ENCODE measurements at regions not wholly inside any gene's neighbourhood (a gene's known extent, or its start where the extent isn't known, plus 50 kb on each side); places are given as distances from the start of the nearest gene placed in this dataset.
"Not testable (repeated sequence)": the region's sequence is repeated elsewhere in the genome, so short reads cannot be mapped to it uniquely, and the experiment has no call there.

GRCh38 chr5:7244208-7244607, 151.7 kb upstream of the ADCY2 start:
- no peak for DNase-seq

- peak; percentile 93 for DNase-seq
Measured at GRCh38 chr5:7245121-7245651, 150.8 kb upstream of the ADCY2 start.

- no peak for DNase-seq
Measured at GRCh38 chr5:7246287-7246686, 149.7 kb upstream of the ADCY2 start.

GRCh38 chr5:7250004-7250403, 145.9 kb upstream of the ADCY2 start:
- DNase-seq = no peak

- no peak for DNase-seq
Measured at GRCh38 chr5:7250611-7251010, 145.3 kb upstream of the ADCY2 start.

- no peak for DNase-seq
Measured at GRCh38 chr5:7251132-7251531, 144.8 kb upstream of the ADCY2 start.

- peak; percentile 63 for DNase-seq
Measured at GRCh38 chr5:7261049-7261448, 134.9 kb upstream of the ADCY2 start.

GRCh38 chr5:7261900-7262299, 134.0 kb upstream of the ADCY2 start:
- DNase-seq = no peak

GRCh38 chr5:7263398-7264015, 132.4 kb upstream of the ADCY2 start:
- not testable (repeated sequence) for DNase-seq

- DNase-seq = not testable (repeated sequence)
Measured at GRCh38 chr5:7265776-7266175, 130.2 kb upstream of the ADCY2 start.

GRCh38 chr5:7268722-7269121, 127.2 kb upstream of the ADCY2 start:
- DNase-seq = not testable (repeated sequence)

GRCh38 chr5:7269591-7270274, 126.2 kb upstream of the ADCY2 start:
- no peak for DNase-seq

- no peak for DNase-seq
Measured at GRCh38 chr5:7271435-7272084, 124.4 kb upstream of the ADCY2 start.

GRCh38 chr5:7272408-7272965, 123.5 kb upstream of the ADCY2 start:
- DNase-seq = no peak

GRCh38 chr5:7274203-7274602, 121.7 kb upstream of the ADCY2 start:
- no peak for DNase-seq

GRCh38 chr5:7289634-7290033, 106.3 kb upstream of the ADCY2 start:
- DNase-seq = not testable (repeated sequence)

- DNase-seq = not testable (repeated sequence)
Measured at GRCh38 chr5:7297821-7298220, 98.1 kb upstream of the ADCY2 start.

GRCh38 chr5:7299731-7300130, 96.2 kb upstream of the ADCY2 start:
- DNase-seq = not testable (repeated sequence)

GRCh38 chr5:7305000-7305674, 90.8 kb upstream of the ADCY2 start:
- DNase-seq = not testable (repeated sequence)

GRCh38 chr5:7306556-7306955, 89.4 kb upstream of the ADCY2 start:
- not testable (repeated sequence) for DNase-seq

GRCh38 chr5:7307709-7308108, 88.2 kb upstream of the ADCY2 start:
- DNase-seq = not testable (repeated sequence)

GRCh38 chr5:7309715-7310114, 86.2 kb upstream of the ADCY2 start:
- not testable (repeated sequence) for DNase-seq

- DNase-seq = not testable (repeated sequence)
Measured at GRCh38 chr5:7310656-7311055, 85.3 kb upstream of the ADCY2 start.

All from NCI-H69 (cell line).